IMR-90 (cell line): ENCODE measurements at regions not wholly inside any gene's neighbourhood (a gene's known extent, or its start where the extent isn't known, plus 50 kb on each side); places are given as distances from the start of the nearest gene placed in this dataset.

Experiments used
- BHLHE40 ChIP-seq: fragments of 150-350 bp; IDR thresholded peaks from 2 replicates; pipeline ENCODE4 v1.6.1; 2016; ENCODE audit warnings: mild to moderate bottlenecking, low read depth, low read length
- CEBPB ChIP-seq: IDR thresholded peaks from 2 replicates; pipeline ENCODE4 v1.6.1; 2012; ENCODE audit warnings: low read depth, low read length, improper control_type of control experiment
- CHD1 ChIP-seq: IDR thresholded peaks from 2 replicates; pipeline ENCODE4 v1.6.1; 2012; ENCODE audit warnings: low read depth, low read length, improper control_type of control experiment
- FOS ChIP-seq: fragments of 150-350 bp; IDR thresholded peaks from 2 replicates; pipeline ENCODE4 v1.6.1; 2016; ENCODE audit warnings: low read depth, low read length
- MAFK ChIP-seq: IDR thresholded peaks from 2 replicates; pipeline ENCODE4 v1.6.1; 2012; ENCODE audit warnings: low read depth, low read length, improper control_type of control experiment
- MXI1 ChIP-seq: IDR thresholded peaks from 2 replicates; pipeline ENCODE4 v1.6.1; 2012; ENCODE audit warnings: low read depth, mild to moderate bottlenecking, low read length, moderate library complexity, borderline replicate concordance
- POLR2A ChIP-seq: IDR thresholded peaks from 2 replicates; pipeline ENCODE4 v1.6.1; 2012; ENCODE audit warnings: mild to moderate bottlenecking, low read depth, low read length
- RAD21 ChIP-seq: IDR thresholded peaks from 2 replicates; pipeline ENCODE4 v1.6.1; 2012; ENCODE audit warnings: low read length, improper control_type of control experiment
- RCOR1 ChIP-seq: IDR thresholded peaks from 2 replicates; pipeline ENCODE4 v1.6.1; 2012; ENCODE audit warnings: mild to moderate bottlenecking, low read length, improper control_type of control experiment; ENCODE audit not compliant: insufficient replicate concordance
- RFX5 ChIP-seq: IDR thresholded peaks from 2 replicates; pipeline ENCODE4 v1.8.0; 2012; ENCODE audit warnings: low read depth, mild to moderate bottlenecking, low read length, moderate library complexity
- SMC3 ChIP-seq: fragments of 150-350 bp; IDR thresholded peaks from 2 replicates; pipeline ENCODE4 v1.6.1; 2016; ENCODE audit warnings: low read depth, mild to moderate bottlenecking, antibody characterized with exemption, low read length, moderate library complexity
- TF ChIP-seq, protein P1 (sequence below): conservative IDR thresholded peaks from 2 replicates; pipeline ENCODE4 v1.5.1; 2012; ENCODE audit warnings: mild to moderate bottlenecking, low read depth, low read length, improper control_type of control experiment
- TF ChIP-seq, protein P2 (sequence below): fragments of 150-350 bp; IDR thresholded peaks from 2 replicates; pipeline ENCODE4 v1.6.1; 2017; ENCODE audit warnings: mild to moderate bottlenecking, antibody characterized with exemption, low read length, low read depth
- TF ChIP-seq, protein P3 (sequence below): fragments of 150-350 bp; IDR thresholded peaks from 2 replicates; pipeline ENCODE4 v1.6.1; 2016; ENCODE audit warnings: low read depth, mild to moderate bottlenecking, low read length, moderate library complexity, borderline replicate concordance

DNA sequence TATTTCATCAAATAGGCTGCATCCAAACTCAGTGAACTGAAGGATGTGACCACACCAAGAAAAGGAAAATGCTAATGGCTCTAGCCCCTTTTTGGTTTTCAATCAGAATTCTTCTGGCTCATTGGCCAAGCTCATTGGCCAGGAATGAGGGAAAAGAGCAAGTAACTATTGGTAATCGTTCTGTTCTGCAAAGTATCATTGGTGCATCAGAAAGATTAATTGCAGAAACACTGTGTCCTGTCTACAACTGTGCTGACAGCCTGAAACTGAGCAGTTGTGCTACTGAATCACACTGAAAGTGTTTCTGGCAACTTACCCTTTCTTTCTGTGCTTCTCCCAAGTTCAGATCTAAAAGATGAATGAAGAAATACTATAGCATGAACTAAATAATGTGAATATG is 116.4 kb upstream of the ROBO2 start:
- TF ChIP-seq, protein P1, sequence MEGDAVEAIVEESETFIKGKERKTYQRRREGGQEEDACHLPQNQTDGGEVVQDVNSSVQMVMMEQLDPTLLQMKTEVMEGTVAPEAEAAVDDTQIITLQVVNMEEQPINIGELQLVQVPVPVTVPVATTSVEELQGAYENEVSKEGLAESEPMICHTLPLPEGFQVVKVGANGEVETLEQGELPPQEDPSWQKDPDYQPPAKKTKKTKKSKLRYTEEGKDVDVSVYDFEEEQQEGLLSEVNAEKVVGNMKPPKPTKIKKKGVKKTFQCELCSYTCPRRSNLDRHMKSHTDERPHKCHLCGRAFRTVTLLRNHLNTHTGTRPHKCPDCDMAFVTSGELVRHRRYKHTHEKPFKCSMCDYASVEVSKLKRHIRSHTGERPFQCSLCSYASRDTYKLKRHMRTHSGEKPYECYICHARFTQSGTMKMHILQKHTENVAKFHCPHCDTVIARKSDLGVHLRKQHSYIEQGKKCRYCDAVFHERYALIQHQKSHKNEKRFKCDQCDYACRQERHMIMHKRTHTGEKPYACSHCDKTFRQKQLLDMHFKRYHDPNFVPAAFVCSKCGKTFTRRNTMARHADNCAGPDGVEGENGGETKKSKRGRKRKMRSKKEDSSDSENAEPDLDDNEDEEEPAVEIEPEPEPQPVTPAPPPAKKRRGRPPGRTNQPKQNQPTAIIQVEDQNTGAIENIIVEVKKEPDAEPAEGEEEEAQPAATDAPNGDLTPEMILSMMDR, result no peak
- TF ChIP-seq RFX5 (no peak), CHD1 (no peak), FOS (no peak), RCOR1 (no peak), MXI1 (no peak), POLR2A (no peak), CEBPB (no peak), BHLHE40 (no peak), MAFK (no peak), RAD21 (no peak), SMC3 (no peak)
- TF ChIP-seq, protein P2, sequence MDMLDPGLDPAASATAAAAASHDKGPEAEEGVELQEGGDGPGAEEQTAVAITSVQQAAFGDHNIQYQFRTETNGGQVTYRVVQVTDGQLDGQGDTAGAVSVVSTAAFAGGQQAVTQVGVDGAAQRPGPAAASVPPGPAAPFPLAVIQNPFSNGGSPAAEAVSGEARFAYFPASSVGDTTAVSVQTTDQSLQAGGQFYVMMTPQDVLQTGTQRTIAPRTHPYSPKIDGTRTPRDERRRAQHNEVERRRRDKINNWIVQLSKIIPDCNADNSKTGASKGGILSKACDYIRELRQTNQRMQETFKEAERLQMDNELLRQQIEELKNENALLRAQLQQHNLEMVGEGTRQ, result no peak
- TF ChIP-seq, protein P3, sequence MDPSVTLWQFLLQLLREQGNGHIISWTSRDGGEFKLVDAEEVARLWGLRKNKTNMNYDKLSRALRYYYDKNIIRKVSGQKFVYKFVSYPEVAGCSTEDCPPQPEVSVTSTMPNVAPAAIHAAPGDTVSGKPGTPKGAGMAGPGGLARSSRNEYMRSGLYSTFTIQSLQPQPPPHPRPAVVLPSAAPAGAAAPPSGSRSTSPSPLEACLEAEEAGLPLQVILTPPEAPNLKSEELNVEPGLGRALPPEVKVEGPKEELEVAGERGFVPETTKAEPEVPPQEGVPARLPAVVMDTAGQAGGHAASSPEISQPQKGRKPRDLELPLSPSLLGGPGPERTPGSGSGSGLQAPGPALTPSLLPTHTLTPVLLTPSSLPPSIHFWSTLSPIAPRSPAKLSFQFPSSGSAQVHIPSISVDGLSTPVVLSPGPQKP, result no peak
